Upper lobe of left lung (tissue), 6 donors: ENCODE measurements at regions not wholly inside any gene's neighbourhood (a gene's known extent, or its start where the extent isn't known, plus 50 kb on each side); places are given as distances from the start of the nearest gene placed in this dataset.
A peak's percentile ranks its signal among the peaks of the same experiment; 100 is the strongest.

Experiments
- ATAC-seq, 2 donors: fragments of 200-7000 bp; cut with Tn5 transposase; one replicate each; pipeline ENCODE4 v1.9.1; 2022; ENCODE audit warnings: mild to moderate bottlenecking in 2 of 2, moderate library complexity in 2 of 2; ENCODE audit not compliant: low FRiP score in 2 of 2
- DNase-seq, 2 donors: peaks; one replicate each; pipeline ENCODE4 v3.0.0-alpha.2; 2019 to 2020
- H3K27ac ChIP-seq, 4 donors: fragments of 200-600 bp; sonication (generic); one replicate each; pipeline ENCODE4 v1.5.1; 2016 to 2019
- H3K27me3 ChIP-seq, 4 donors: fragments of 200-600 bp; sonication (generic); one replicate each; pipeline ENCODE4 v1.5.1; 2017 to 2019
- H3K36me3 ChIP-seq, 4 donors: fragments of 200-600 bp; sonication (generic); one replicate each; pipeline ENCODE4 v1.5.1; 2016 to 2019
- H3K4me1 ChIP-seq, 4 donors: fragments of 200-600 bp; sonication (generic); one replicate each; pipeline ENCODE4 v1.5.1; 2018 to 2019
- H3K4me3 ChIP-seq, 4 donors: fragments of 200-600 bp; sonication (generic); one replicate each; pipeline ENCODE4 v1.5.1; 2017 to 2019; ENCODE audit warnings: mild to moderate bottlenecking in 2 of 4, moderate library complexity in 1 of 4
- H3K9me3 ChIP-seq, 4 donors: fragments of 200-600 bp; sonication (generic); one replicate each; pipeline ENCODE4 v1.5.1; 2018 to 2019
- CTCF ChIP-seq, 6 experiments: fragments of 450-650 bp in 4 of 6; fragments of 200-600 bp in 2 of 6; sonication (generic) in 2 of 6; IDR thresholded peaks; one replicate each; pipeline ENCODE4 v1.5.1; 2016 to 2019; ENCODE audit warnings: antibody characterized with exemption in 6 of 6
- EP300 ChIP-seq, 4 donors: sonication (generic); formaldehyde crosslinking; IDR thresholded peaks; one replicate each; pipeline ENCODE4 v1.5.1; 2017; ENCODE audit warnings: antibody characterized with exemption in 4 of 4, control low read depth in 2 of 4
- POLR2A ChIP-seq, 4 donors: fragments of 450-650 bp; IDR thresholded peaks; one replicate each; pipeline ENCODE4 v1.5.1; 2016 to 2017; ENCODE audit warnings: antibody characterized with exemption in 4 of 4, mild to moderate bottlenecking in 2 of 4
- POLR2AphosphoS5 ChIP-seq, 2 donors: sonication (generic); formaldehyde crosslinking; IDR thresholded peaks; one replicate each; pipeline ENCODE4 v1.5.1; 2017; ENCODE audit warnings: antibody characterized with exemption in 2 of 2
- WGBS, 2 donors: methylation state at CpG; one replicate each; pipeline ENCODE4 v1.1.5; 2017 to 2018; 5-methylcytosine and 5-hydroxymethylcytosine counted together
- donor health status: DM: no; HTN: no; CAD: no; lungs with moderate emphysema.
- donor health status: DM: no; HTN: yes; CAD: no; lungs with severe emphysema.

DNA sequence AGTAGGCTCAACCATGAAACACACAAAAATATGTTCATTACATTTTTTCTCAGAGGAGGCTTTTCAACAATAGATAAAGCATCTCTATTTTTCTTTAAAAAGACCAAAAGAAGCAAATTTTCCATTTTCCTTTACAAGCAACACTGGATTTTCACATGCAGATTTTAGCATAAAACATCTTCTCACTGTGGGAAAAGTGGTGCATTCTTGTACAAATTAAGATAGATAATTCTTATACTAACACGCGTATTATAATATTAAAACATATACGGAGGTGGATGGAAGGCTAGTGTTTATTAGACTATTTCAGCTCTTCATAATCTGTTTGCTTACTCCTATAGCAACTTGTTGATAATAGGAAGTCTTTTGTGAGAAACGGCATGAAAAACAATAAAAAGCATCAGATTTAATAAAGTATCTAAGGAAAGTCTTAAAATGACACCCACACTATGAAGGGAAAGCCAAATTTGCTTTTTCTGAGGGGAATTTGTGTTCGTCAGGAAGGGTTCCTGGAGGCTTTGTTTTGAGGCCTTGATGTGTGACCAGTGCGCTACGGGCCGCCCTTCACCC is 529.6 kb downstream of the SOX2 start:
- H3K4me1 ChIP-seq, result no peaks in the 10 kb centered on the region
- H3K4me3 ChIP-seq, result no peak overlapping the region
- no peaks in the 10 kb centered on the region for H3K36me3 ChIP-seq
- no peaks in the 10 kb centered on the region for H3K27me3 ChIP-seq
- ATAC-seq, result no peak
- no peaks in the 10 kb centered on the region for H3K9me3 ChIP-seq
- TF ChIP-seq POLR2A (IDR thresholded peaks at IDR 0.05), result no peak
- TF ChIP-seq POLR2AphosphoS5 (IDR thresholded peaks at IDR 0.05), result no peak
- DNase-seq, result no peak
- no peak overlapping the region for H3K27ac ChIP-seq
- WGBS, 2 donors, result 84 to 85% methylated on average over 8 of the region's 8 CpGs

DNA sequence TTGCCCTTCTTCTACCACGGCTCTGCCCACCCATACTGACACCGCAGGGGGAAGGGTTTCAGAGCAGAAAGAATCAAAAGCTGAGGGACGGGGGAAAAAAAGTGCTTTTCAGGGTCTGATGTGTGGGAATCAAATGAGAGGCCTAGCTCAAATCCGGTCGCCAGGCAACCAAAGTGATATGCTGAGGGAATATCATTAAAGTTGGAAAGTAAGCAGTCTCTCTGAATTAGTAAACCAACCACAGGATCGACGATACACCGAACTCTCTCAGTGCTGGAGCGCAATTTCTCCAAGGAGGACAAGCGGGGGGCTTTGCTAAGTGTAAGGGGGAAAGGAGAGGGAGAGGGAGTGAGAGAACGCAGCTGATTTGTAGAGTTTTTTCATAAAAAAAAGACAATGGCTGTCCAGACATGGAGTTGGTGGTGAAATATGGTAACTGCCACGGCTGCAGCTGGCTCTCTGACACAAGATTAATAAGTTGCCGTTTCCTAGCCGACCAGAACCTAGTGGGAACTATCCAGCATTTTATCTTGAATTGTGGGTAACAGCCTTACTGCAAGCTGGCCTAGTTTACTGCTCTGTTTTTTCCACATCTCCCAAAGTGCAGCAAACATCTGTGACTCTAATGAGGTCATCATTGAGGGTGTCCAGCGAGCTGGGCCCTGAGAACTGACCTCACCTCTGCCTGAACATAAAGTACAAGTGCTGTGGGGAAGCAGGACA is 530.2 kb downstream of the SOX2 start:
- Histone ChIP-seq H3K27me3 (no peaks in the 10 kb centered on the region), H3K4me3 (no peak overlapping the region), H3K27ac (peak overlapping the region in 1 of 4 donors; percentile 17), H3K36me3 (no peaks in the 10 kb centered on the region), H3K4me1 (no peaks in the 10 kb centered on the region), H3K9me3 (no peaks in the 10 kb centered on the region)
- DNase-seq (no peak), ATAC-seq (peak; percentile 56 to 94)
- TF ChIP-seq POLR2AphosphoS5 (IDR thresholded peaks at IDR 0.05) (no peak), POLR2A (IDR thresholded peaks at IDR 0.05) (no peak), EP300 (IDR thresholded peaks at IDR 0.05) (no peak), CTCF (IDR thresholded peaks at IDR 0.05) (no peak)
- 66% methylated on average over 15 of the region's 15 CpGs for WGBS, 2 donors

GRCh38 chr3:182242489-182242942 is 530.8 kb downstream of the SOX2 start:
- Histone ChIP-seq H3K27me3 (no peaks in the 10 kb centered on the region), H3K4me1 (no peaks in the 10 kb centered on the region), H3K9me3 (no peaks in the 10 kb centered on the region), H3K36me3 (no peaks in the 10 kb centered on the region), H3K4me3 (no peak overlapping the region), H3K27ac (no peak overlapping the region)
- no peak for TF ChIP-seq POLR2A (IDR thresholded peaks at IDR 0.05)
- no peak for TF ChIP-seq CTCF (IDR thresholded peaks at IDR 0.05)
- no peak for TF ChIP-seq EP300 (IDR thresholded peaks at IDR 0.05)
- TF ChIP-seq POLR2AphosphoS5 (IDR thresholded peaks at IDR 0.05), result no peak
- DNase-seq (no peak), ATAC-seq (no peak)

GRCh38 chr3:182243625-182244024 is 531.9 kb downstream of the SOX2 start:
- TF ChIP-seq CTCF (IDR thresholded peaks at IDR 0.05) (no peak), POLR2AphosphoS5 (IDR thresholded peaks at IDR 0.05) (no peak), EP300 (IDR thresholded peaks at IDR 0.05) (no peak), POLR2A (IDR thresholded peaks at IDR 0.05) (no peak)
- ATAC-seq (no peak), DNase-seq (no peak)
- Histone ChIP-seq H3K27me3 (no peaks in the 10 kb centered on the region), H3K4me3 (no peak overlapping the region), H3K36me3 (no peaks in the 10 kb centered on the region), H3K4me1 (no peaks in the 10 kb centered on the region), H3K9me3 (no peaks in the 10 kb centered on the region), H3K27ac (no peak overlapping the region)
- 56 to 57% methylated on average over 1 of the region's 1 CpG for WGBS, 2 donors

DNA sequence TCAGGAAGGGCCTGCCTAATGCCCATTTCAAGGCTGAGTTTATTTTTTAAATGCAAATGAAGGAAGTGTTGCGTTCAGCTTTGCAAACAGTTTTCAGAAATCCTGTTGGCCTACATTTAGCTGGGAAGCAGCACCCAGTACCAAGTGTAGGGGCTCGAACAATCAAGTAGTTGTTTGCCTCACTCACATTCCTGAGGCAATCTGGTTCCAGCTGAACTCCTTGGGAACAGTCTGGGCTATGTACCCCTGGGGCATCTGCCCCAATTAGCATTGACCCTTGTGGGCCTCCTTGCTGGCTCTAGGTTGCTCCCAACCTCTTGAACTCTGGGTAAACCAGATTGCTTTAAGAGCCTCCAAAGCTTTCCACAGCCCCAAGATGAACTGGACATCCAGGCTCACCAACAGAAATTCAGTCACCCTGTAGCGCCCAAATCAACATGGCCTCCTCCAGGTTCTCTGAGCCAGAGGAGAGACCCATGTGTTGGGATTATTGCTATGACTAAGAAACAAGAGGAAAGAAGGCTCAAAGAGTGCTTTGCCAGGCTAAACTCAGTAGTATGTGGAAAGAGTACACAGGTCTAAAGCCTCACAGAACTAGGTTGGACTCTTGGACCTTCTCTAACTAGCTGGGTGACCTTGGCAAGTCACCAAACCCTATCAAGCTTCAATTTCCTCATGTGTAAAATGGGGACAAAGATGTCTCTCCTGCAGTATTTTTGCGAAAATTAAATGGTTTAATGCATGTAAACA is 532.7 kb downstream of the SOX2 start:
- Histone ChIP-seq H3K27ac (no peak overlapping the region), H3K36me3 (no peaks in the 10 kb centered on the region), H3K4me3 (no peak overlapping the region), H3K4me1 (no peaks in the 10 kb centered on the region), H3K9me3 (no peaks in the 10 kb centered on the region), H3K27me3 (no peaks in the 10 kb centered on the region)
- 84 to 88% methylated on average over 4 of the region's 4 CpGs for WGBS, 2 donors
- no peak for ATAC-seq
- TF ChIP-seq EP300 (IDR thresholded peaks at IDR 0.05), result no peak
- no peak for TF ChIP-seq CTCF (IDR thresholded peaks at IDR 0.05)
- no peak for TF ChIP-seq POLR2AphosphoS5 (IDR thresholded peaks at IDR 0.05)
- TF ChIP-seq POLR2A (IDR thresholded peaks at IDR 0.05), result no peak
- no peak for DNase-seq
